ENCODE measurements at regions not wholly inside any gene's neighbourhood (a gene's known extent, or its start where the extent isn't known, plus 50 kb on each side); places are given as distances from the start of the nearest gene placed in this dataset.
"Not testable (repeated sequence)": the region's sequence is repeated elsewhere in the genome, so short reads cannot be mapped to it uniquely, and the experiment has no call there.

DNA sequence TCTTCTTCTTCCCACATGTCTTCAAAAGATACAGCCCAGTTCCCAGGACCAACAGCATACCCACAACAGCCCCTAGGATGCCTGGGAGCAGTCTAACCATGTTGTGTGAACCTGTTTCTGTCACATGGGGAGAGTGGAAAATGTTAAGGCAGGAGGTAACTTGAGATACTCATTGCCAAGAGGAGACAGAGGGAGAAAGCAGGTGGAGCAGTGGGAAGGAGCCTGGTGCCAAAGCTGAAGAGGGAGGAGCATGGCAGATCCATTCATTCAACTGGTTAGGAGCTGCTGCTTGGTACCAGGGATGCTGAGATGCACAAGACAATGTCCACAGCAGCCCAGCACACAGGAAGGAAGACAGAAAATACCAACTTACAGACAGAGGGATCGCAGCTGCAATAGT lies 149.8 kb upstream of the ETV3 start:
- DNase-seq: no peak

DNA sequence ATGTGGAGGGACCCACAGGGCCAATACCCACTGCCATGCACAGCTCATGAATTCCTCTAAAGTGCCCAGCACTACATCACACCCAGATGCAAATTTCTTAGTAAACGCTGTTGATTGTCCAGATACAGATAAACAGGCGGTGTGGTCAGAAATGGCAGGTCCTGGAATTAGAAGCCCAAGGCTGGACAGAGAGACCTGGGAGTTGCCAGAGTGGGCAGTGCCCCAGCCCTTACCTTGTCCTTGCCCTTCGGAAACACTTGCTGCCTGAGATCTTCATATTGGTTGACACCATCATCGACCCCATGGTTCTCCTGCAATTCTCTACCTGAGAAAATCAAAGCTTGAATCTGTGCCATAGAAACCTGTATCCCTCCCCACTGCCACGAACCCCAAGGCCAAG lies 149.3 kb upstream of the ETV3 start:
- DNase-seq: no peak

- no peak for DNase-seq
Measured at GRCh38 chr1:157286646-157287420, 148.6 kb upstream of the ETV3 start.

DNA sequence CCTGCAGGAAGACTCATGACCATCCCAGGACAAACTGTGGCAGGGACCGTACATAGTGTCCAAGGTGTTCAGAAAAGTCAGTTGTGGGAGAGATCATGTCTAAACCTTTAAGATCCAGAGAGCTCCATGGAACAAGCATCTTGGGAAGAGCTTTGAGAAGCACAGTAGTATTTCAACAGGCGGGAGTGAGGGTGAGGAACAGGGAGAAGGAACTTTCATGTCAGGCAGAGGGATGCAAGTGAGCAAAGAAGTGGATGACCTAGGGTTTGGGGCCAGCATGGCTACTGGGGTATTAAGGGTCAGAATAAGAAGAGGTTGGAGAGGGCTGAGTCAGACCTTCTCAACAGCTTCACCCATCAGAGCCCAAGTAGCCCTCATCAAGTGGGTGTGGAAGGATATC lies 147.9 kb upstream of the ETV3 start:
- no peak for DNase-seq

DNA sequence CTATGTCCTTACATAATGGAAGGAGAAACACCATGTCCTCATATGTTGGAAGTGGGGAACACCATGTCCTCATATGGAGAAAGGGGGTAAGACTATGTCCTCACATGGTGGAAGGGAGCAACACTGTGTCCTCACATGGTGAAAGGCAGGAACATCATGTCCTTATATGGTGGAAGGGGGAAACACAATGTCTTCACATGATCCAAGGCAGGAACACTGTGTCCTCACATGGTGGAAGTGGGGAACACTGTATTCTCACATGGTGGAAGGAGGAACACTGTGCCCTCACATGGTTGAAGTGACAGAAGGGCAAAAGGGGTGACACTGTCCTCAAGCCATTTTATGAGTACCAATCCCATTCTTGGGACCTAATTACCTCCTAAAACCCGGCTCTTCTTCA lies 146.3 kb upstream of the ETV3 start:
- DNase-seq: no peak

DNA sequence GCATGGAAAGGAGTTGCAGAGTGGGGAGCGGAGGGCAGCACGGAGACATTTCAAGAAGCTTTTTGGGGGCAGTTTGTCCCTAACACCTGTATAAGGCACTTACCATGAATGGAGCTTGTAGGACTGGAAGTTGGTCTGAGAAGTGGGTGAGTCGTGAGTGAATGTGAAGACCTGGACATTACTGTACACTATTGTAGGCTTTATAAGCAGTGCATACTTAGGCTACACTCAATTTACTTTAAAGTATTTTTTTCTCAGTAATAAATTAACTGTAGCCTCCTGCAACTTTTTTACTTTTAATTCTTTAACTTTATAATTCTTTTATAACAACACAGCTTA lies 141.6 kb upstream of the ETV3 start:
- no peak for DNase-seq

- DNase-seq: no peak
Measured at GRCh38 chr1:157279138-157279801, 141.1 kb upstream of the ETV3 start.

DNA sequence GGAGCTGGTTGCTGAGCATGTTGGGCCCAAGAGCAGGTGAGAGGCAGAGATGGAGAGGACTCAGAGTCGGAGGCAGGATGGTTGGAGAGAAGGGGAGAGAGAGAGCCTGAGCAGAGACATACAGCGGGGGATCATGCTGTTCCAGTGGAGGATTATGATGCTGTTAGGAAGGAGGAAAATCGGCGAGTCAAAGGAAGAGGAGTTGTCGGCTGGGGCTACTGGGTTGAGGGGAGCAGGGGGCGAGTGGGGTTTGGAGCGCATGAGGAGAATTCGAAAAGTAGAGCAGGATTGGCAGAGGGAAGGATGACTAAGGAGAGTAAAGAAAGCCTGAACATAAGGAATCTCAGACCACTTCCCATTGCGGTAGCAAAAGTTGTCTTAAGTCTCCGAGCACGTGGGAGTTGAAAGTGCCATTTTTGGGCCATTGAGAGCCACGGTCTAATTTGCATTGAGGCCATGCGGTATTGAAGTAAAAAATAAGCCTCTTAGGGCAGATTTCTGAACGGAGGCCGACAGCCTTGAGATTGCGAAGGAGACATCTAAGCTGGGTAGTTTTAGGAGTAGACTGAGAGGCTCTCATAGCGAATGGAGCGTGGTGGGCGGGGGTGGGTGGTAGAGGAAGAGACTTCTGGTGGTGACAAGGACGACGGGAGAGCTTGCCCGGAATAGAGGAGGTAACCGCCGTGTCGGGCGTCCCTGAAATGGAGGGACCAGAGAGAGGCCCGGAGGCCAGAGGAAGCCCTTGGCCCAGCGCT lies 140.4 kb upstream of the ETV3 start:
- DNase-seq: no peak

- no peak for DNase-seq
Measured at GRCh38 chr1:157277913-157278312, 139.7 kb upstream of the ETV3 start.

DNA sequence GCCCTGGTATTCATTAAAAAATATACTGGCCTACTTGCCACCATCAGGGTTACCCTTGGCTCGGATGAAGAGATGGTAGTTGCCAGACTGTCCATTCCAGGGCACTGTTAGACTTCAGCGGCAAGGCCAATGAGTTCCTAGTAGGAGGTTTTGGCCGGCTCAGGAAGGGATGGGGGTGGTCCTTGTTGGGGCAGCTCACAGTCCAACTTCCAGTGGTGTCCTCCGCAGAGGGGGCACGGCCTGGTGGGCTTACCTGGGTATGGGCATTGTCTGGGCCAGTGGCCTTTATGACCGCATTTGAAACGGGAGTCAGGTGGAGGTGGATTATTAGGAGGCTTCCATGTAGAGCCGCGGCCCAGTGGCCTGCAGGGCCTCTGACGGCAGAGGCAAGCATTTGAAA lies 139.1 kb upstream of the ETV3 start:
- no peak for DNase-seq

GRCh38 chr1:157274698-157275534 lies 136.7 kb upstream of the ETV3 start:
- DNase-seq: no peak

DNA sequence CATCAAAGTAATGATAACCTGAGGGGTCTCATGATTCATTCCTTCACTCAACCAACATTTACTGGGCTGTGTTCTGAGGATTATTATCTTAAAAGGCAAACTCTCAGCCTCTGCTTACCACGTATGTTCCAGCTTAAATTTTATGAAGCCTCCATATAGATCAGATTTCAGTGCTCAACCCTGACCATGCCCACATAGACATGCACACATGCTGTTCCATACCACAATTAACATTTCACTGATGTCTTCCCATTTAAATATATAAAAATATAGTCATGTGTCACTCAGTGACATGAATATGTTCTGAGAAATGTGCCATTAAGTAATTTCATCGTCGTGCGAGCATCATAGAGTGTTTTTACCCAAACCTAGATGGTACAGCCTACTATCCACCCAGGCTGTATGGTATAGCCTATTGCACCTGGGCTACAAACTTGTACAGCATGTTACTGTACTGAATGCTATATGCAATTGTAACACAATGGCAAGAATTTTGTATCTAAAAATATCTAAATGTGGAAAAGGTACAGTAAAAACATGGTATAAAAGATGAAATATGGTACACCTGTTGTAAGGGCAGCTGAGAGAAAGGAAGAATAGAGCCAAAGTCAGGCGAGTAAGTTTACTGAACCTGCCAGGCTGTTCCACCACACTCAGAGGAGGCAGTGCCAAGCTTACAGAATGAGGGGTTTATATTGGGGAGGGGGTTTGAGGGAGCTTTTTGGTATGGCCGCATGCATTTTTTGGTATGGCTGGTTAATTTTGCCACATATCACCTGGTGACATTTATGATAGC lies 134.7 kb upstream of the ETV3 start:
- no peak for DNase-seq

GRCh38 chr1:157272264-157272663 lies 134.1 kb upstream of the ETV3 start:
- DNase-seq: no peak

DNA sequence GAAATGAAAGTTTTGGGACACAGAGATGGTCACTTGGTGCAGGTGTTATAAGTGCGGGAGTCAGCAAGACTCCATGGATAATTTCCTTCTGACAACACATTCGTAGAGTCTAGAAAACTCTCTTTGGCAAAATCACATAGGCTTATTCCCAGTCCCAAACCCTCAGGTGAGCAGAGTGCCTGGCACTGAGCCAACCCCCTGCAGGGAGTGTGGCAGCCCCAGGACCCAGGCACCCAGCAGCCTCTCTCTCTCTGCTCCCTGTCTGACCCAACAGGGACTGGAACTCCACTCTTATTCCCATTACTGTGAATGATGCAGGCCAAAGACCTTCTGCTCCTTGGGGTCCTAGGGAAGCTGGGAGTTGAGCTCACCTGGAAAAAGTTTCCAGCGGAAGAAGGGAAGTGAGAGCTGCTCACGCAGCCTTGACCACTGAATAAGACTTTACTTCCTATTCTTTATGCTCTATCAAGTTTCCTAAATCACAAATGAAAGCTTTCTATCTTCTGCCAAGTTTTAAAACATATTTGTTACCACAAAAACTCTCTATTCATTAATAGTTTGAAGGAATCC lies 132.6 kb upstream of the ETV3 start:
- peak; percentile 72 for DNase-seq

GRCh38 chr1:157269656-157270375 lies 131.6 kb upstream of the ETV3 start:
- DNase-seq: peak; percentile 78

GRCh38 chr1:157262891-157263290 lies 124.7 kb upstream of the ETV3 start:
- DNase-seq: no peak

DNA sequence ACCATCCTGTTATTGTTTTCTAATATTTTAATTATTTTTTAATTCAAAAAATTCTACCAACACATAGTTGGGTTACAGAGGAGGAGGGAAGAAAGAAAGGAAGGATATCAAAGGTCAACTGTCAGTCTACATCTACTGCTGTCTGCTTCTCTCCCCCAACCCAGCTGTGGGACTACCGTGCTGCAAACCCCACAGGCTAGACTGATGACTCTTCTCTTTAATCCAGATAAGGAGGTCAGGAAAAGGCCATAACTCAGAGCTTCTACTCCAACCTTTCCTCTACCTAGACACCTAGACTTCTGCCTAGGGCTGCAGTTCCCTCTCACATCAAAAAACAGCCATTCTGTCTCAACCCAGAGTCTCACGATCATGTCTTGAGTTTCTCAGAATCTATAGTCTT lies 124.2 kb upstream of the ETV3 start:
- no peak for DNase-seq

DNA sequence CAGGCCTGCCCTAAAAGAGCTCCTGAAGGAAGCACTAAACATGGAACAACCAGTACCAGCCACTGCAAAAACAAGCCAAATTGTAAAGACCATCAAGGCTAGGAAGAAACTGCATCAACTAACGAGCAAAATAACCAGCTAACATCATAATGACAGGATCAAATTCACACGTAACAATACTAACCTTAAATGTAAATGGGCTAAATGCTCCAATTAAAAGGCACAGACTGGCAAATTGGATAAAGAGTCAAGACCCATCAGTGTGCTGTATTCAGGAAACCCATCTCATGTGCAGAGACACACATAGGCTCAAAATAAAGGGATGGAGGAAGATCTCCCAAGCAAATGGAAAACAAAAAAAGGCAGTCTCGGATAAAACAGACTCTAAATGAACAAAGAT lies 117.7 kb upstream of the ETV3 start:
- DNase-seq: not testable (repeated sequence)

GRCh38 chr1:157254183-157254582 lies 116.0 kb upstream of the ETV3 start:
- peak; percentile 40 for DNase-seq

GRCh38 chr1:157252473-157252872 lies 114.3 kb upstream of the ETV3 start:
- no peak for DNase-seq

DNA sequence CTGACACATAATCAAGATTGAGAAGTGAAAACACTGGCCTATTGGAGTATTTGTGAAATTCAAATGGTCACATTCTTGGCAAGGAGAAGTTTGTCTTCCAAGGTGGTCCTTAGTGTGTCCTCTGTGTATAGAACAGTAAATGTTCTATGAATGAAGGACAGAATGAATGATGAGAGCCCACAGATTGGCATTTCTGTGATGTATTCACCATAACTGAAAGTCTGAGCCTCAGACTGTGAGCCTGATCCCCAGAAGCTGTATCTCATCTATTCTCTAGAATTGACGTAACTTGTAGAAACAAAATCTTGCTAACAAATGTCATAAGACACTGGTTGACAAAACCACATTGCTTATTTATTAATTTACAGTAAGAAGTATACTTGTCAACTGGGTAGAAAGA lies 111.5 kb upstream of the ETV3 start:
- DNase-seq: no peak

Measured in RPMI8226 (cell line).